Ammon's horn (tissue), 1 donor: ENCODE measurements at regions not wholly inside any gene's neighbourhood (a gene's known extent, or its start where the extent isn't known, plus 50 kb on each side); places are given as distances from the start of the nearest gene placed in this dataset.

Source experiments
- DNase-seq: peaks from one replicate; pipeline ENCODE4 v3.0.0-alpha.2; 2016; ENCODE audit warnings: low spot score

GRCh38 chr17:77444984-77445759 is 304.4 kb downstream of the SEC14L1 start:
- peak; percentile 65 for DNase-seq

GRCh38 chr17:77445760-77446532 is 305.2 kb downstream of the SEC14L1 start:
- DNase-seq: peak; percentile 35

- DNase-seq: no peak
Observed at GRCh38 chr17:77446940-77447634, 306.3 kb downstream of the SEC14L1 start.

GRCh38 chr17:77449373-77449907 is 308.7 kb downstream of the SEC14L1 start:
- no peak for DNase-seq

GRCh38 chr17:77449908-77450741 is 309.4 kb downstream of the SEC14L1 start:
- DNase-seq: peak; percentile 83

- no peak for DNase-seq
Observed at GRCh38 chr17:77450742-77451244, 310.0 kb downstream of the SEC14L1 start.

- peak; percentile 92 for DNase-seq
Observed at GRCh38 chr17:77451245-77451893, 310.6 kb downstream of the SEC14L1 start.

GRCh38 chr17:77451894-77452852 is 311.4 kb downstream of the SEC14L1 start:
- DNase-seq: peak; percentile 83

GRCh38 chr17:77453613-77454241 is 313.0 kb downstream of the SEC14L1 start:
- DNase-seq: no peak

GRCh38 chr17:77454242-77455095 is 313.7 kb downstream of the SEC14L1 start:
- no peak for DNase-seq

GRCh38 chr17:77455111-77455890 is 314.5 kb downstream of the SEC14L1 start:
- DNase-seq: no peak

GRCh38 chr17:77455891-77456260 is 315.1 kb downstream of the SEC14L1 start:
- DNase-seq: no peak

- no peak for DNase-seq
Observed at GRCh38 chr17:77456271-77456950, 315.6 kb downstream of the SEC14L1 start.

- no peak for DNase-seq
Observed at GRCh38 chr17:77456951-77457548, 316.3 kb downstream of the SEC14L1 start.

- no peak for DNase-seq
Observed at GRCh38 chr17:77457572-77458201, 316.9 kb downstream of the SEC14L1 start.
